NOMO-1 treated with DMSO at 0.1 percent for 48 hours (cell line): ENCODE measurements at regions not wholly inside any gene's neighbourhood (a gene's known extent, or its start where the extent isn't known, plus 50 kb on each side); places are given as distances from the start of the nearest gene placed in this dataset.
A peak's percentile ranks its signal among the peaks of the same experiment; 100 is the strongest.

ENCODE experiments used
- DNase-seq: peaks from one replicate; lab custom pipeline; 2025; ENCODE audit not compliant: unreplicated experiment; lab: John Stamatoyannopoulos, UW

GRCh38 chr5:166497496-166498104 is 1793.8 kb upstream of the WWC1 start:
- DNase-seq: no peak

DNA sequence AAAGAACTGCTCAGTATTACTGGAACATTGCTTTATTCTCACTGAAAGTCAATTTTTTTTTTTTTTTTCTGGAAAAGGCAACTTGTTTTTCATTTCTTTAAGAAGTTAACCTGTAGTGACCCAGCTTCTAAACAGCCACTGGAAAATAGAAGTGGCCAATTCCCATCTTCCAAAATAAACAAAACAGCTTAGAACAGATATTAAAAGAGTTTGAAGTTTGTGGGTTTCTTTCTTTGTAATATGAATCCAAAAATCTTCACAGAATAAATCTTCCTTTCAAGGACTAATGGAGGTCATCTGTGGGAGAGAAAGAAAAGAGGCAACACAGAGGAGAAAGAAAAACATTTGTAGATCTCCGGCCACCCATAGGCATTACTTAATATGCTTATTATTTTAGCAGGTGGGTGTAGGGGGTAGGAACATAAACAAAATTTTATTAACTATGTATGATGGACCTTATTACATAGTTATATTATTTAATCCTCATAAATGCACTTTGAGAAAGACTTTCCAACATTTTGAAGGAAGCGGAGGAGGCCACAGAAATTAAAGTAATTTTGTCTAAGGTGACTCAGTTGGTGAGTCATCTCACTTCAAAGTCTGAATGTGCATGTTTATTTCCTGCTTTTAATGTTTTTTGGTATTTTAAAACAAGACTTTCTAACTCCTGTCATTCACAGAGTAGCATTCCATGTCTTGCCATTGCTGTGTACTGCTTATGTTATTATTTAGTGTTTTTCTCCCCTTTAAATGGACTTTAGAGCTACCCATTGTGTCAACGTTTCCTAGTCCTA is 1791.8 kb upstream of the WWC1 start:
- DNase-seq: no peak

DNA sequence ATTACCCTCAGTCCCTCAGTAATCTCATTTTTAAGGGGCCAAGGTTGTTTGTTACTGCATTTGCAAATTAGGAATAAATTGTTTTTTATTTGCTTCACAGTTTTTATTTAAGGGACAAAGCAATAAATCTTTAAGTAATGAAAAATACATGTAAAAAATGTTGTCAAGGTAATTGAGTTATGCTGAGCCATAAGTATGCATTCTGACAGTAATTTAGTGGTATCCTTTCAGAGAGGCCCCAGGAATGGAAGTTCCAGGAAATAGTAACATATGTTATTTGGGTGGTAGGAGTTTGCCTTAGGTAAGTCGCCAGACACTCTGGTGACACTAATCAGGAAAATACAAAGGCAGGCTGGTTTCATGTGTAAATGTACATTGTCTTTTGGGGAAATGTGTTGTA is 1787.9 kb upstream of the WWC1 start:
- DNase-seq: no peak

DNA sequence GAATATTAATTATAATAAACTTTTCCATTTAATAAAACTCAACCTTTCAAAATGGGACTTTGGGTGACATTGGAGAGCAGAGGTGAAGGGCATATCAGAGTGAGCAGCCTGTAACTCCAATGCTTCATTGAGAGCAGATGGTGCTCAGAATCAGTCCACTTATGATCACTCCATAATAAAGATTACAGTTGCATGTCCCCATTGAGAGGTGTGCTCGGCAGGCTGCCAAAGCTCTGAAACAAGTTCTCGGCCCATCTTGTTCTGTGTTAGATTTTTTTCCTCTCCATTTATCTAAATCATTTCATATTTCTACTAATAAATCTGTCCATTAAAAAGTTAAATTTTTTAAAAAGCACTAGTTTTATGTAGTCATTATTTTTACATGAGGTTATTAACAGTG is 1786.4 kb upstream of the WWC1 start:
- DNase-seq: no peak

DNA sequence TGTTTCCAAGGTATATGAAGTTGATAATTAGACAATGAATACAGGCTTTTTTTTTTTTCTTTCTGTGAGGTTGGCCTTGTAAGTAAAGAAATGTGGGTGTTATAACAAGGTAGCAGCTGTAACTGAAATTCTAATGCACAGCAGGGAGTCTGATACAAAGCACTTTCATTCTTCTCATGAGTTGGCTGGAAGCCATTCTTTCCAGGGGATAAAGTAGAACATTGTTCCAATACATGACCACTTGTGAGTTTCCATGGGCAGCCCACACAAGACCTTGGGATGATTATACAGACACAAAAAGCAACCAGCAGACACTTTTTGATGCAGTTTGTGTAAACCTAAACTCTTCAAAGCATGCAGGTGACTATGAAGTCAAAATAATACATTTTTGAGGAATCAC is 1785.9 kb upstream of the WWC1 start:
- no peak for DNase-seq

DNA sequence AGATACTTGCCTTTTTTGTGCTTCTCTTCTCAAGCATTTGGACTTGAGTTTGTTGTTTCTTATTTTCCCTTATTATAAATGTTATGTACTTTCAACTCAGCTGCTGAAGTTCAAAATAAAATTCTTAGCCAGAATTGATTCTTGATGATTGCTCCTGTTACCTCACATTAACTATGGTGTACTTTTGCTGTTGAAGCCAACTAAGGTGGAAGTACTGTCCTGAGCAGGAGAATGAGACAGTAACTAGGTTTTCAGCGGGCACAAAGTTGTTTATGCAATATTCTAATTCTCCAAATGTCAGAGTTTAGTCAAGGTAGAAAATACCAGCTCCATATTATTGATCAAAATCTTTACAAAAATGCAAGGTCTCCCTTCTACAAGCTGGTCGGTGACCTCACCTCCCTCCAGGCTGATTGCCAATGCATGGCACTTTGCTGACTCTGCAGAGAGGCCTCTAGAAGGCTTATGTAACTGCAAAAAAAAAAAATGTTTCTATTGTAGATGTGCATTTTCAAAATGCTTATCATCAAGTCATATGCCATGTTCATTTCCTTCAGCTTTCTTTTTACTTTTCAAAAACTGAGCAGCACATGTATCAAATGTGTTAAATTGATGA is 1783.5 kb upstream of the WWC1 start:
- DNase-seq: no peak

GRCh38 chr5:166509085-166509484 is 1782.4 kb upstream of the WWC1 start:
- peak; percentile 13 for DNase-seq

DNA sequence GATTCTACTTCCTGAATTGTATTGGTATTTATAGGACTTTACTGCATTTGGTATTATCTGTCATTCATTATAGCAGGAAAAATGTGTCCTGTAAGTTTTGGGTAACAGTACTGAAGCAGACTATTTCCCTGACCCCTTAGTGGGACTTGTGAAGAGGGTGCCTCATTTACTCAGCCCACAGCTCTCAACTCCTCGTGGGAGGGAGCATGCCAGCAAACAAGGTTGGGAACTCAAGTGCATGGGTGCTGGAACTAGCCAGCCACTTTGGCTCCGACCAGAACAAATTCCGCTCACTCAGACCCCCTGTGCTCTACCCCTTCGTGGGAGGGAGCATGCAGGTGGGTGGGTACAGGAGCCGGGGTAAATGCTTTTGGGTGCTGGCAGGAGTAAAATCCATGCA is 1773.5 kb upstream of the WWC1 start:
- no peak for DNase-seq

GRCh38 chr5:166523206-166523605 is 1768.2 kb upstream of the WWC1 start:
- no peak for DNase-seq

DNA sequence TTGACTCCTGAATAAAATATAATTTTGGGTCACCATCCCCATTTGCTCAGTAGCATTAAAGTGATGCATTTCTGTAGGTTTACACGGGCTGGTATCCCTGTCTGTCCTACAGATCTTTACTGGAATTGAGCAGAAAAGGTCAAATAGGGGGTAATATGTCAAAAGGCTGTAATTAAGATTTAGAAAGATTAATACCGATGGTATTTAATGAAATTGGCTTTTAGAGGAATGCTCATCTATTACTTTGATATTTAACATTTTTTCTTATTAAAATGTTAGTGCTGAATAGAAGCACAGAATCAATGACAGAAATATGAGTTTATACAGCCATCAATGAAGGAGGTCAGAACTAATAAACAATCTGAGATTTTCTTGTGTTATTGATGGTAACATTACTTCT is 1762.2 kb upstream of the WWC1 start:
- no peak for DNase-seq

DNA sequence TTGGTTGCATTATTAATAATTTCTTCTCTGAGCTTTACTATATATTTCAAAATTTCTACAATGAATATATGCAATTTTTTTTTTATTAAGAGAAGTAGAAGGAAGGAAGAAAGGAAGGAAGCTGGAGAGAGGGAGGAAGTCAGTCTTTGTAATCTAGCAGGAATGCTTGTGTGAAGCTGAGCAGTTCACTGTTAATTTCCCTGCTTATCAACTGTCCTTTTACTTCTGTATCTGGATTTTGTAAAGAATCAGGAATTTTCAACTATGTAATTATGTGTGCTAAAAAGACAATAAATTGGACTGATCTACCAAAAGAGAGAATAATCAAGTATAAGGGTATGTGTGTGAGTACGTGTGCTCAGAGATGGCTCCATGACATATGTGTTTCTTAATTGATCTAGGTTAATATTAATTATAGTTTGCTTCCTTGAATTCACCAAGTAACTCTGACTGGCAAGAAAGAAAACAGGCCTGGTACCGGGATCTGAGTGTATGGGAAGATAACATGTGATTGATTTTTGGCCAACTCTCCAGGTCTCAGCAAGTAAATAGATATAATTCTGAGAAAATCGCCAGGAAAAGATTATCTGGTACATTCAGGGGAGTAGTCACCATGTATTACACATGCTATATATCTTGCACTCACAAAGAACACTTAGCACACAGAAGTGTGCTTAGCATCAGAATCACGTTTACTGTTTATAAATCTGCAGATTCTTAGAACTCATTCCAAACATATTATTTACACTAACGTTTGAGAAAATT is 1758.8 kb upstream of the WWC1 start:
- DNase-seq: no peak

DNA sequence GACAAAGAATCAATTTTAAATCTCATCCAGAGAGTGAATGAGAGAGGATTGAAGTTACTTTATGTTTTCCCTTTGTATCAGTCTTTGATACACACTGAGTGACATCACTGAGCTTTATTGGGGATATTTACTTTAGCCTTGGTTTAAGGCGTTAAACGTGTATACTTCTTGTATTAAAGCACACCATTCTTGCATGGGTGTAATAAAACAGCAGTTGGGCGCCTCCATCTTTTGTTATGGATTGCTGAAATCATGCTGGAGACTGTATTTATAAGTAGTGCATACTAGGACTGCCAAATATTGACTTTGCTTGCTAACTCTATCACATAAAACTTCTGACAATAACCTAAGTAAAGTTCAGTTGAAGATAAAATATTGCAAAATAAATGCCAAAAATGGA is 1755.8 kb upstream of the WWC1 start:
- no peak for DNase-seq

- DNase-seq: no peak
Observed at GRCh38 chr5:166540156-166540555, 1751.3 kb upstream of the WWC1 start.

- no peak for DNase-seq
Observed at GRCh38 chr5:166551384-166551783, 1740.1 kb upstream of the WWC1 start.

GRCh38 chr5:166553778-166554177 is 1737.7 kb upstream of the WWC1 start:
- DNase-seq: no peak

GRCh38 chr5:166561759-166562158 is 1729.7 kb upstream of the WWC1 start:
- no peak for DNase-seq

- DNase-seq: peak; percentile 66
Observed at GRCh38 chr5:166562246-166562645, 1729.2 kb upstream of the WWC1 start.

GRCh38 chr5:166566725-166567124 is 1724.7 kb upstream of the WWC1 start:
- no peak for DNase-seq

- no peak for DNase-seq
Observed at GRCh38 chr5:166570865-166571264, 1720.6 kb upstream of the WWC1 start.

- DNase-seq: no peak
Observed at GRCh38 chr5:166571668-166572067, 1719.8 kb upstream of the WWC1 start.

DNA sequence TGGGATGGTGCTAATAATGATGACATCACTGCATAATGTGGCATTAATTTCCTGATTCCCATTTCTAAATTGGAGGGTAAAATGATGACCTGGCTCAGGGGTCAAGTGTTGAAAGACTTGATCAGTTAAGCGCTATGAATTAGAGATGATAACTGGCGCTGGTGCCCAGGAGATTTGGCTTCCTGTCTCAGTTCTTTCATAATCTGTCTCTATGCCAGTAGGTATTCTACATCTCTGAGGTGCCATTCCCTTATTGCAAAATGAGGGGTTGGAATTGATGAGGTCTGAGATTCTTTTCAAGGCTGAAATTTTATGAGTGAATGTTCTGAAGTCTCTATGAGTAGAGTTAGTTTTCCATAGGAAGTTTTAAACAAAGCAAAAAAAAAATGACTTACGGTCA is 1715.1 kb upstream of the WWC1 start:
- DNase-seq: no peak

GRCh38 chr5:166581826-166582225 is 1709.6 kb upstream of the WWC1 start:
- no peak for DNase-seq
